ENCODE measurements at regions not wholly inside any gene's neighbourhood (a gene's known extent, or its start where the extent isn't known, plus 50 kb on each side); places are given as distances from the start of the nearest gene placed in this dataset.

- TF ChIP-seq CTCF (IDR thresholded peaks at IDR 0.05) (no peak), ZFX (IDR thresholded peaks at IDR 0.05; ENCODE audit: borderline replicate concordance) (no peak)
- no peak overlapping the region for H3K27ac ChIP-seq
Observed at GRCh38 chr7:19930851-19931250, 157.4 kb upstream of the TMEM196 start.

GRCh38 chr7:19930051-19930450, 156.6 kb upstream of the TMEM196 start:
- H3K27ac ChIP-seq = no peak overlapping the region
- no peak for TF ChIP-seq CTCF (IDR thresholded peaks at IDR 0.05)
- TF ChIP-seq ZFX (IDR thresholded peaks at IDR 0.05; ENCODE audit: borderline replicate concordance) = no peak

- H3K27ac ChIP-seq = no peak overlapping the region
- TF ChIP-seq CTCF (IDR thresholded peaks at IDR 0.05) (no peak), ZFX (IDR thresholded peaks at IDR 0.05; ENCODE audit: borderline replicate concordance) (no peak)
Observed at GRCh38 chr7:19928247-19928646, 154.8 kb upstream of the TMEM196 start.

- TF ChIP-seq CTCF (IDR thresholded peaks at IDR 0.05) (no peak), ZFX (IDR thresholded peaks at IDR 0.05; ENCODE audit: borderline replicate concordance) (no peak)
- no peak overlapping the region for H3K27ac ChIP-seq
Observed at GRCh38 chr7:19920705-19921104, 147.3 kb upstream of the TMEM196 start.

- H3K27ac ChIP-seq = no peak overlapping the region
- no peak for TF ChIP-seq CTCF (IDR thresholded peaks at IDR 0.05)
- TF ChIP-seq ZFX (IDR thresholded peaks at IDR 0.05; ENCODE audit: borderline replicate concordance) = no peak
Observed at GRCh38 chr7:19920166-19920565, 146.7 kb upstream of the TMEM196 start.

GRCh38 chr7:19919261-19920095, 146.1 kb upstream of the TMEM196 start:
- TF ChIP-seq CTCF (IDR thresholded peaks at IDR 0.05) (no peak), ZFX (IDR thresholded peaks at IDR 0.05; ENCODE audit: borderline replicate concordance) (no peak)

GRCh38 chr7:19916046-19916445, 142.6 kb upstream of the TMEM196 start:
- H3K27ac ChIP-seq = no peak overlapping the region
- TF ChIP-seq CTCF (IDR thresholded peaks at IDR 0.05) = no peak
- no peak for TF ChIP-seq ZFX (IDR thresholded peaks at IDR 0.05; ENCODE audit: borderline replicate concordance)

More at GRCh38 chr7:19919261-19920095, 146.1 kb upstream of the TMEM196 start:
- H3K27ac ChIP-seq = no peak overlapping the region

Data from 22Rv1 (cell line).